GM12878 (cell line): ENCODE measurements at regions not wholly inside any gene's neighbourhood (a gene's known extent, or its start where the extent isn't known, plus 50 kb on each side); places are given as distances from the start of the nearest gene placed in this dataset.

ENCODE experiments used
- ATAC-seq: fragments of 200-7000 bp; cut with Tn5 transposase; 3 replicates; pipeline ENCODE4 v1.9.1; 2020; ENCODE audit warnings: mild to moderate bottlenecking, moderate library complexity
- BruUV-seq: library from RNA; stranded (reverse); fragments of 400-500 nt; replicated peaks from 2 replicates; lab custom pipeline; 2021; lab: Mats Ljungman, UMichigan
- CTCF ChIA-PET: fragments of 300-600 bp; sonication (Branson Sonifier 250); formaldehyde crosslinking; extraction: SDS; loops from one replicate; lab custom pipeline; 2021; ENCODE audit warnings: inconsistent platforms; lab: Yijun Ruan, JAX
- POLR2A ChIA-PET: fragments of 350-600 bp; formaldehyde crosslinking; extraction: SDS; loops from one replicate; lab custom pipeline; 2021; ENCODE audit warnings: inconsistent platforms; lab: Charles Lee
- RAD21 ChIA-PET: fragments of 300-600 bp; sonication (Branson Sonifier 250); formaldehyde crosslinking; loops from one replicate; lab custom pipeline; 2023; ENCODE audit warnings: antibody characterized with exemption; ENCODE audit not compliant: unreplicated experiment; lab: Charles Lee
- SMC1A ChIA-PET: fragments of 300-600 bp; sonication (Branson Sonifier 250); formaldehyde crosslinking; loops from one replicate; lab custom pipeline; 2023; ENCODE audit not compliant: unreplicated experiment, uncharacterized antibody; lab: Charles Lee
- DNase-seq: peaks from one replicate; pipeline ENCODE4 v3.0.0-alpha.2; 2011; ENCODE audit warnings: low read depth, low spot score
- FAIRE-seq: peaks from 3 replicates; lab custom pipeline; 2011; peaks lifted over from hg19 to GRCh38; lab: Jason Lieb, UNC
- H2AFZ ChIP-seq: 2 replicates; pipeline ENCODE4 v1.6.0; 2011; ENCODE audit warnings: low read depth, low read length, control low read depth; ENCODE audit not compliant: control insufficient read depth
- H3K27ac ChIP-seq: 2 replicates; pipeline ENCODE4 v1.5.1; 2011; ENCODE audit warnings: control low read depth; ENCODE audit not compliant: control insufficient read depth, insufficient read depth
- H3K27me3 ChIP-seq, 2 experiments: replicated peaks in 1 of 2; 2 replicates each; pipeline versions ENCODE4 v1.6.0 to v1.6.1; 2011; ENCODE audit warnings: low read length in 1 of 2; ENCODE audit not compliant: control insufficient read depth in 2 of 2, insufficient read depth in 2 of 2
- H3K36me3 ChIP-seq, 2 experiments: 2 replicates each; pipeline ENCODE4 v1.5.1; 2011; ENCODE audit warnings: low read length in 1 of 2; ENCODE audit not compliant: control insufficient read depth in 2 of 2, insufficient read depth in 2 of 2
- H3K4me1 ChIP-seq: 2 replicates; pipeline ENCODE4 v1.6.1; 2011; ENCODE audit warnings: mild to moderate bottlenecking, low read length, moderate library complexity, mixed read lengths; ENCODE audit not compliant: control insufficient read depth, insufficient read depth
- H3K4me2 ChIP-seq: 2 replicates; pipeline ENCODE4 v1.6.0; 2011; ENCODE audit warnings: control low read depth; ENCODE audit not compliant: control insufficient read depth, insufficient read depth
- H3K4me3 ChIP-seq: fragments of 200-600 bp; sonication (generic); 2 replicates; pipeline ENCODE4 v1.5.1; 2016
- H3K79me2 ChIP-seq: 2 replicates; pipeline ENCODE4 v1.6.0; 2011; ENCODE audit warnings: low read length; ENCODE audit not compliant: control insufficient read depth, insufficient read depth
- H3K9ac ChIP-seq: 2 replicates; pipeline ENCODE4 v1.8.0; 2011; ENCODE audit warnings: low read length, control low read depth, mixed read lengths; ENCODE audit not compliant: control insufficient read depth, insufficient read depth
- H3K9me3 ChIP-seq: replicated peaks from 3 replicates; pipeline ENCODE4 v1.5.1; 2011; ENCODE audit warnings: mild to moderate bottlenecking, low read length; ENCODE audit not compliant: control insufficient read depth, insufficient read depth
- H4K20me1 ChIP-seq: 2 replicates; pipeline ENCODE4 v1.6.0; 2011; ENCODE audit not compliant: control insufficient read depth, insufficient read depth
- ATF7 ChIP-seq: fragments of 450-650 bp; IDR thresholded peaks from 2 replicates; pipeline ENCODE4 v1.6.1; 2016; ENCODE audit warnings: low read depth, mild to moderate bottlenecking
- BACH1 ChIP-seq: fragments of 450-650 bp; IDR thresholded peaks from 2 replicates; pipeline ENCODE4 v1.6.1; 2017; ENCODE audit warnings: mild to moderate bottlenecking, borderline replicate concordance
- CBFB ChIP-seq: IDR thresholded peaks from 2 replicates; pipeline ENCODE4 v1.6.1; 2016; ENCODE audit warnings: antibody characterized with exemption, low read depth
- CEBPZ ChIP-seq: fragments of 150-350 bp; IDR thresholded peaks from 2 replicates; pipeline ENCODE4 v1.6.1; 2016; ENCODE audit warnings: low read depth, low read length
- CHD1 ChIP-seq: IDR thresholded peaks from 2 replicates; pipeline ENCODE4 v1.6.1; 2012; ENCODE audit warnings: low read depth, low read length, improper control_type of control experiment
- ESRRA ChIP-seq: IDR thresholded peaks from 2 replicates; pipeline ENCODE4 v1.6.1; 2012; ENCODE audit warnings: mild to moderate bottlenecking, low read length, improper control_type of control experiment
- EZH2 ChIP-seq: IDR thresholded peaks from 2 replicates; pipeline ENCODE4 v1.6.1; 2012; ENCODE audit warnings: low read depth, mild to moderate bottlenecking, control low read depth, inconsistent platforms, low read length, borderline replicate concordance; ENCODE audit not compliant: control insufficient read depth
- KLF5 ChIP-seq: fragments of 450-650 bp; IDR thresholded peaks from 2 replicates; pipeline ENCODE4 v1.6.1; 2014; ENCODE audit warnings: mild to moderate bottlenecking; ENCODE audit not compliant: partially characterized antibody
- NBN ChIP-seq: fragments of 450-650 bp; IDR thresholded peaks from 2 replicates; pipeline ENCODE4 v1.6.1; 2016
- NFXL1 ChIP-seq: fragments of 450-650 bp; IDR thresholded peaks from 2 replicates; pipeline ENCODE4 v1.6.1; 2017; ENCODE audit warnings: antibody characterized with exemption, mild to moderate bottlenecking, borderline replicate concordance
- NFYA ChIP-seq: IDR thresholded peaks from 2 replicates; pipeline ENCODE4 v1.6.1; 2011; ENCODE audit warnings: low read depth, mild to moderate bottlenecking, low read length, improper control_type of control experiment, borderline replicate concordance
- PAX5 ChIP-seq: IDR thresholded peaks from 2 replicates; pipeline ENCODE4 v1.6.1; 2011; ENCODE audit warnings: low read depth, low read length, borderline replicate concordance
- RAD51 ChIP-seq: fragments of 450-650 bp; IDR thresholded peaks from 2 replicates; pipeline ENCODE4 v1.6.1; 2016; ENCODE audit warnings: moderate library complexity, mild to moderate bottlenecking, inconsistent platforms
- SIN3A ChIP-seq: IDR thresholded peaks from 2 replicates; pipeline ENCODE4 v1.6.1; 2012; ENCODE audit warnings: low read depth, low read length, improper control_type of control experiment
- SKIL ChIP-seq: fragments of 450-650 bp; IDR thresholded peaks from 2 replicates; pipeline ENCODE4 v1.6.1; 2017; ENCODE audit warnings: mild to moderate bottlenecking, low read depth, inconsistent platforms; ENCODE audit not compliant: poor library complexity, severe bottlenecking
- WRNIP1 ChIP-seq: IDR thresholded peaks from 2 replicates; pipeline ENCODE4 v1.6.1; 2011; ENCODE audit warnings: low read depth, low read length, improper control_type of control experiment, borderline replicate concordance
- ZNF217 ChIP-seq: fragments of 450-650 bp; IDR thresholded peaks from 2 replicates; pipeline ENCODE4 v1.6.1; 2017; ENCODE audit warnings: antibody characterized with exemption, mild to moderate bottlenecking
- ZNF24 ChIP-seq: fragments of 450-650 bp; IDR thresholded peaks from 2 replicates; pipeline ENCODE4 v1.6.1; 2017; ENCODE audit warnings: antibody characterized with exemption, mild to moderate bottlenecking
- in situ Hi-C: fragments of 300-500 bp; cut with MboI; formaldehyde crosslinking; loops from 9 replicates; pipeline ENCODE4 v1.14.3; 2018; ENCODE audit warnings: mixed read lengths
- intact Hi-C: fragments of 100-400 bp; cut with micrococcal nuclease; formaldehyde crosslinking; loops from one replicate; pipeline ENCODE4 v1.14.2; 2022; ENCODE audit not compliant: unreplicated experiment
- TF ChIP-seq, protein P1 (sequence below): fragments of 450-650 bp; formaldehyde crosslinking; IDR thresholded peaks from 2 replicates; pipeline ENCODE4 v1.4.0; 2020; ENCODE audit warnings: mild to moderate bottlenecking, moderate library complexity

DNA sequence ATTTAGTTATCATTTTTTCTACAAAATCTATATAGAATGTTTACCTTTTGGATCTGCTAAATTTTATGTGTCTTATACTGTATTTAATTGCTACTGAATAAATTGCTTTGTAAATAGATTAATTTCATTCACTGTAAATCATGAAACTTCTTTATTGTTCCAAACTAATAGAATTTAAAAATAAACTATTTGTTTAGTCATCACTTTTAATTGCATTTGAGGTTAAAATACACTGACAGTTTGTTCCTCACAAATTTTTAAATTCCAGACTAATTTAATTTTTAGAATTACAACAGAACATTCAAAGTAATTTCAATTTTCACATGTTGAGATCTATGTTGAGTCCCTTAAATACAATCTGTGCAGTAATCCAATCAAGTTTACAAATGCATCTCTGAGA, 1633.2 kb upstream of the NUDT12 start:
- Histone ChIP-seq H3K79me2 (no peaks in the 10 kb centered on the region), H3K27ac (no peak overlapping the region), H3K4me2 (no peak overlapping the region), H3K36me3 (no peaks in the 10 kb centered on the region), H3K4me3 (no peak overlapping the region), H3K9ac (no peak overlapping the region), H3K9me3 (no peaks in the 10 kb centered on the region), H2AFZ (no peak overlapping the region), H3K4me1 (no peaks in the 10 kb centered on the region), H3K27me3 (no peaks in the 10 kb centered on the region), H4K20me1 (no peaks in the 10 kb centered on the region)
- DNase-seq (no peak), ATAC-seq (no peak), FAIRE-seq (no peak)
- ChIA-PET POLR2A (no interaction called here), SMC1A (no interaction called here), RAD21 (no interaction called here), CTCF (no interaction called here)
- intact Hi-C loops, result no loop called here
- BruUV-seq, result no TSS peak
- in situ Hi-C loops, result no loop called here
- no peak for TF ChIP-seq SKIL
- TF ChIP-seq PAX5, result no peak
- TF ChIP-seq BACH1, result no peak
- no peak for TF ChIP-seq NFXL1
- TF ChIP-seq, protein P1, sequence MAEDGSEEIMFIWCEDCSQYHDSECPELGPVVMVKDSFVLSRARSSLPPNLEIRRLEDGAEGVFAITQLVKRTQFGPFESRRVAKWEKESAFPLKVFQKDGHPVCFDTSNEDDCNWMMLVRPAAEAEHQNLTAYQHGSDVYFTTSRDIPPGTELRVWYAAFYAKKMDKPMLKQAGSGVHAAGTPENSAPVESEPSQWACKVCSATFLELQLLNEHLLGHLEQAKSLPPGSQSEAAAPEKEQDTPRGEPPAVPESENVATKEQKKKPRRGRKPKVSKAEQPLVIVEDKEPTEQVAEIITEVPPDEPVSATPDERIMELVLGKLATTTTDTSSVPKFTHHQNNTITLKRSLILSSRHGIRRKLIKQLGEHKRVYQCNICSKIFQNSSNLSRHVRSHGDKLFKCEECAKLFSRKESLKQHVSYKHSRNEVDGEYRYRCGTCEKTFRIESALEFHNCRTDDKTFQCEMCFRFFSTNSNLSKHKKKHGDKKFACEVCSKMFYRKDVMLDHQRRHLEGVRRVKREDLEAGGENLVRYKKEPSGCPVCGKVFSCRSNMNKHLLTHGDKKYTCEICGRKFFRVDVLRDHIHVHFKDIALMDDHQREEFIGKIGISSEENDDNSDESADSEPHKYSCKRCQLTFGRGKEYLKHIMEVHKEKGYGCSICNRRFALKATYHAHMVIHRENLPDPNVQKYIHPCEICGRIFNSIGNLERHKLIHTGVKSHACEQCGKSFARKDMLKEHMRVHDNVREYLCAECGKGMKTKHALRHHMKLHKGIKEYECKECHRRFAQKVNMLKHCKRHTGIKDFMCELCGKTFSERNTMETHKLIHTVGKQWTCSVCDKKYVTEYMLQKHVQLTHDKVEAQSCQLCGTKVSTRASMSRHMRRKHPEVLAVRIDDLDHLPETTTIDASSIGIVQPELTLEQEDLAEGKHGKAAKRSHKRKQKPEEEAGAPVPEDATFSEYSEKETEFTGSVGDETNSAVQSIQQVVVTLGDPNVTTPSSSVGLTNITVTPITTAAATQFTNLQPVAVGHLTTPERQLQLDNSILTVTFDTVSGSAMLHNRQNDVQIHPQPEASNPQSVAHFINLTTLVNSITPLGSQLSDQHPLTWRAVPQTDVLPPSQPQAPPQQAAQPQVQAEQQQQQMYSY (CRISPR knock-in tag), result no peak
- TF ChIP-seq CHD1, result no peak
- no peak for TF ChIP-seq CEBPZ
- TF ChIP-seq ZNF24, result no peak
- TF ChIP-seq EZH2, result no peak
- no peak for TF ChIP-seq SIN3A
- TF ChIP-seq ATF7, result no peak
- TF ChIP-seq ESRRA, result no peak
- no peak for TF ChIP-seq NBN
- TF ChIP-seq WRNIP1, result no peak
- no peak for TF ChIP-seq NFYA
- no peak for TF ChIP-seq ZNF217
- no peak for TF ChIP-seq CBFB
- TF ChIP-seq KLF5, result no peak
- TF ChIP-seq RAD51, result no peak
